NCI-H146 treated with DMSO at 0.1 percent for 48 hours (cell line): ENCODE measurements at regions not wholly inside any gene's neighbourhood (a gene's known extent, or its start where the extent isn't known, plus 50 kb on each side); places are given as distances from the start of the nearest gene placed in this dataset.
"Not testable (repeated sequence)": the region's sequence is repeated elsewhere in the genome, so short reads cannot be mapped to it uniquely, and the experiment has no call there.

Experiments
- DNase-seq: peaks from one replicate; lab custom pipeline; 2025; ENCODE audit not compliant: unreplicated experiment; lab: John Stamatoyannopoulos, UW

DNA sequence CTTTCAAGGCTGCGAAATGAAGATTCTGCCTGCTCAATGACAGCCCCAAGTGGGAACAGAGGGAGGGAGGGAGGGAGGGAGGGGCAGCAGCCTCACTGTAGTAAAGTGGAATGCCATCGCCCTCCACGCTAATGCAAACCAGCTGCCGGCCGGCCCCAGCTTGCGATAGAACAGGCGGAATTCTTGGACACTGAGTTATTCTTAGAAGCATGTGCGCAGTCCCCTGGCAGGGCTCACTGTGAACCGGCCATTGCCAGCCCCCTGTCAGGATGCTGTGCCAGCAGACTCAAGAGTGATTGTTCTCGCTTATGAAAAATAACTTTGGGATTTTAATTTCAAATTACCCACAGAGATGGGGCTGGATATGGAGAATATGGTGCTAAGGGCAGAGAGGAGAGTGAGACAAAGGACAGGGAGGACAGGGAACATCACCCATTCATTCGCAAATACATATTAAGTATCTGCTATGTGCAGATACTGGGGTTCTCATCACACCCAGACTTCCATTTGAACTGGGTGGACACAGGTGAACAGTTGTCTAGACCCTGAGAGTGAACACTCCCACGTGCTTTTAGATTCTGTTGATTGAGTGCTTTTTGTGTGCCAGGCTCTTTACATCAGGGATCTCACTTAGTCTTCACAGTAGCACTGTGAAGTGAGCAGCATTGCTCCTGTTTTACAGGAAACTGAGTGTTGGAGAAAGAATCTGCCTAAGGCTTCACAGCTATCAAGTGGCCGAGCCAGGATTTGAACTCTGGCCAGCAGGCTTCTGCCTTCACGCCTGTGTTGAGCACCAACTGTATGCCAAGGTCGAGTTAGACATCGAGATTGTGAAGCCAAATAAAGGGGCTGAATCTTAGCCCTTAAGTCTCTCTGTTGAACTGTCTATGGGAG is 192.9 kb downstream of the C12orf75 start:
- DNase-seq: no peak

- DNase-seq: no peak
These were observed 194.5 kb downstream of the C12orf75 start for GRCh38 chr12:105524961-105525360.

DNA sequence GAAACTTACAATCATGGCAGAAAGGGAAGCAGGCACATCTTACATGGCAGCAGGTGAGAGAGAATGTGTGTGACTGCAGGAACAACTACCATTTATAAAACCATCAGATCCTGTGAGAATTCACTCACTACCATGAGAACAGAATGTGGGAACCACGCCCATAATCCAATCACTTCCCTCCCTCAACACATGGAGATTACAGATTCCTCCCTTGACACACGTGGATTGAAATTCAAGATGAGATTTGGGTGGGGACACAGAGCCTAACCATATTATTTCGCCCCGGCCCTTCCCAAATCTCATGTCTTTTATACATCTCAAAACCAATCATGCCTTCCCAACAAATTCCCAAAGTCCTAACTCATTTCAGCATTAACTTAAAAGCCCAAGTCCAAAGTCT is 203.6 kb downstream of the C12orf75 start:
- no peak for DNase-seq

- not testable (repeated sequence) for DNase-seq
These were observed 204.5 kb downstream of the C12orf75 start for GRCh38 chr12:105535033-105535432.

DNA sequence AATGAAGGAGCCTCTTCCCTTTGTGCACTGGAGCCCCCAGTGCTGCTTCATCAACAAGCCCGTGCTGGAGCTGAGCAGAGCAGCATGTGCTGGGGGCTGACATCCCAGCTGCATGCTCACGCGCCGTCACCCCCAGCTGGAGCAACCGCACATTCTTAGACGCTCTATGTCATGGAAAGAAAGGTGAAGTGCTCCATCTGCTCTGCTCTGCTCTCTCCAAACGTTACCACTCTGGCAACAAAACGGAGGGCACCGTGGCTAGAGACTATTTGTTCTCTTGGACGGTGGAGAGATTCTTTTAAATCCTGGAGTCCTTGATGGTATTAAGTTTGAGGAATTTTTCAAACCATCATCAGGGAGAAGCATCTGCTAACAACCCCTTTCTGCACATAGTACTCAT is 208.4 kb downstream of the C12orf75 start:
- no peak for DNase-seq

DNA sequence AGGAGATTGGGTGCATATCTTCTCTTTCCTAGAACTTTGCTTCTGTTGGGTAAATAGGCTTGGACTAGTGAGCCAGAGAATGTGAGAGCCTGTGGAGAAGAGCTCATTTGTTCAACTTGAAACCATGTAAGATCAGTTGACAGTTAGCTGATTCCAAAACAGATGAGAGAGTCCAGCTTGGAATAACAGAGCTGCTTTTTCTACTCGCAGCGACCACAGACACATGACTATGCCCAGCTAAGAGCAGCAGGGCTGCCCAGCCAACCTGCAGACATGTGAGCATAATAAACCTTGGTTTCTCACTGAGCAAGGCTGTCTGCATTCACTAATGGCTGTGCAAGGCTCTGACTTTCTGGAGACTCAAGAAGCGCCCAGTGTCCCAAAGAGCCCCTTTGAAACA is 209.2 kb downstream of the C12orf75 start:
- DNase-seq: no peak

GRCh38 chr12:105547786-105548185 is 217.3 kb downstream of the C12orf75 start:
- DNase-seq: no peak

GRCh38 chr12:105548626-105549025 is 218.1 kb downstream of the C12orf75 start:
- DNase-seq: no peak

- DNase-seq: no peak
These were observed 221.6 kb downstream of the C12orf75 start for GRCh38 chr12:105552056-105552455.

DNA sequence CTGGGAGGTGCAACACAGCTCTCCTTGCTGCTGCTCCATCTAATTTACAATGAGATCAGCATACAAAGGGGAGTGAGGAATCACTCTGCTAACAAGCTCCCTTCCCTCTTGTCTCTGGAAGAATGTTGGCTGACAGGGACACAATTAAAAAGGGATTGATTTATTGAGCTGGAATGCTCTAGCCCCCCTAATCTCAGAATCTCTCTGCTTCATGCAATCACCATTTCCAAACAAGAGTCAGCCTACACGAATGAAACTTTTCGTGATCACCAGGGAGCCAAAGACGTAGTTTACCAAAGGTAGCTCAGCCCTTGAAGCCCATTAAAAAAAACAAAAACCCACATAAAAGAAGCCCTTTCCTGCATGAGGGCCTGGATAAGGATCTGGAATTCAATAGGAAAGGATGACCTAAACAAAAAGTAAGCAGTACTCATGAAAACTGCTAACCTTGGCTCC is 223.8 kb downstream of the C12orf75 start:
- no peak for DNase-seq

DNA sequence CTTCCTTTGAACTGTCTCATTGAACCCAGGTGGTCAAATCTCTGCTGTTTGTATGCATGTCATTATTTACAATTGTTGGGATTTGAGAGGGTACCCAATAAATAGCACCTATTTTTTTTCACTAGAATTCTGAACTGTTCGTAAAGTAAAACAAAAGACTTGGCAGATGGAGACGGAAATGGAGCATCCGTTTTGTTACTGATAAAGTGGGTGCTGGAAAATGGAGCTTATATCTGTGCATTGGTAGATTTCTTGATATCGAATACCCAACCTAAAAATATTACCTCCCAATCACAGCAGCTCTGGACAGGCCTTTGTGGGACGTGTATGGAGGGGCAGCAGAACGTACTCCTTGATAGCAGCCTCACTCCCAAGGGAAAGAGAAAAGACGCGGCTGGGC is 224.4 kb downstream of the C12orf75 start:
- no peak for DNase-seq

GRCh38 chr12:105555556-105556295 is 225.2 kb downstream of the C12orf75 start:
- no peak for DNase-seq

DNA sequence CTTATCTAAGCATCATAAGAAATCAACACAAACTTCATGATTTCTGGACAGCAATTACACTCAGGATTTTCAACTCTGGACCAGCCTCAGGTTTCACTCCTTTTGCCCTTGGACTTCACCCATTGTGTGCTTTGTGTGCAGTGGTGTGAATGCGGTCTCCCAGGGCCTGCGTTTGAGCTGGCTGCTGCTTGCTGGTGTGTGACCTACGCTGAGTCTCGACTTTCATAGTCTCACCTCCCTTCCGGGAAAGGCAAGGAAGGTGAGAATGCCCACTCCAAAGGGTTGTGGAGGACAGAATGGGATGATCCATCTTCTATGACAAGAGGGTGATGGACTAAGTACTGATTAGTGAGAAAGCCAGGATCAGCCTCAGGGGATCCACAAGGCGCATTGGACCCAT is 228.8 kb downstream of the C12orf75 start:
- DNase-seq: no peak

- DNase-seq: no peak
These were observed 231.2 kb downstream of the C12orf75 start for GRCh38 chr12:105561546-105562198.

DNA sequence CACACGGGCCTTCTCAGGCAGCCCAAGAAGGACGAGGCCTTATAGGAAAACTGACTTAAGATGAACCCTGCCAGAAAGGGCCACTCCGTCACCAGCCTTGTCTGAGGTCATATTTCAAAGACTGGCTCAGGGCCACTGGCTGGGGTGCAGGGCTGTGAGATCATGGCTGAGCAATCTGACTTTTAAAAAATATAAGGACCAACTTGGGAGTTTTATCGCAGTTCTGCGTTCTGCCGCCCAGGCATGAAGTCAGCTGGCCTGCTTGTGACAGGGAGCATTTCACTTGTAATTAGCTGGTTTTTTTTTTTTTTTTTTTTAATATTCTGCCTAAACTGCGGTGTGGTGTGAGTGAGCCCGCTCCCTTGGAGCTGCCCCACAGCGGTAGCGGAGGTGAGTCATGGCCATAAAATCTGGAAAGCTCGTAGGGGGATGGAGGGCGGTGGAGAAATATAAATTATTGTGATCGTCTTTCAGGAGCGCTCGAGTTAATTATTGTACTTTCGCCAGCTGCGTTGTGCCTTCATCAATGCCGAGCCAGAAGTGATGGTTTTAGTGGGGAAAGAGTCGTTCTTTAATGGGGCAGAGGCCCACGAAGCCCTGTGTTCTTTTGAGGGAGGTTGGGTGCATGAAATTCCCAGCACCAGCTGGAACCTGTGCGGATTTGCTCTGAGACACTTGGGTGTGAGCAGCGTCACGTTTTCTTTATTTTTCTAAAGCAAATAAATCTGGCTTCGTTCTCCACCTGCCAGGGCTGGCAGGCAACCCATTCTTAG is 231.9 kb downstream of the C12orf75 start:
- DNase-seq: no peak

- no peak for DNase-seq
These were observed 236.6 kb downstream of the C12orf75 start for GRCh38 chr12:105567061-105567460.

GRCh38 chr12:105569886-105570285 is 239.4 kb downstream of the C12orf75 start:
- no peak for DNase-seq

DNA sequence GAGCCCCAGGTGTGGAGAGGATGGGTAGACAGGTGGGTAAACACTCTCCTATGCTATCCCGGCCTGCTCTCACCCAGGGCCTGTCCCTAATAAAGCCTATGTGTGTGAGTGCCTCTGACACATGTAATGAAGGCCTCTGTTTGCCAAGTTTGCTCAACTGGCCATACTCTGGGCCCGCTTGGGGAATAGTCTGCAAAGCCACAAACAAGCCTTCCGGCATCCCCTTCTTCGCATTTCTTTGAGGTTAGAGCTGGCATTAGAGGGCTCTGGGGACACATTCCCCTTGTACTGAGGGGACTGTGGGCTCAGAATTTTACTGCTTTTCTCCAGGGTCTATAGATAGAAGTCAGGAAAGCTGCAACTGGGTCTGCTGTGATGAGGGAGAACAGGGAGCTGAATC is 240.5 kb downstream of the C12orf75 start:
- no peak for DNase-seq

DNA sequence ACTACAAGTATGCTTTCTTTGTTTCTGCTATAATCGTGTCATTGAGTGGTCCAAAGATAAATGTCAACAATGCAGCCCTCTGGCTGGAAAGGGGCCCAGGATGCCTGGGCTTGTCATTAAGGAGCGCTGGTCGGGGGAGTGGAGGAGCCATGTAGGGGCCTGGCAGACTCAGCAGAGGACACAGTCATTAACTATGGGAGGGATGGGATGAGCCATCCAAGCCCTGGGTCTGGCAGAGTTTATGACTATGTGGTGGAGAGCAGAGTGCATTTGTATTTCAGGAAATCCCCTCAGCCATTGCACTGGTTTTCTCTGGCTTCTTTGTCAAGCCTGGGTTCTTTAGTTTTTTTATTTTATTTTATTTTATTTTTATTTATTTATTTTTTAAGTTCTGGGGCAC is 243.1 kb downstream of the C12orf75 start:
- DNase-seq: no peak

GRCh38 chr12:105574056-105574715 is 243.7 kb downstream of the C12orf75 start:
- DNase-seq: no peak
